B cell (primary cell): ENCODE measurements at regions not wholly inside any gene's neighbourhood (a gene's known extent, or its start where the extent isn't known, plus 50 kb on each side); places are given as distances from the start of the nearest gene placed in this dataset.

Experiments used
- EZH2 ChIP-seq: IDR thresholded peaks from 2 replicates; pipeline ENCODE4 v1.6.1; 2012; ENCODE audit warnings: borderline replicate concordance, low read depth, mild to moderate bottlenecking, moderate library complexity, low read length; ENCODE audit not compliant: insufficient read depth, poor library complexity, severe bottlenecking
- TF ChIP-seq, protein P1 (sequence below): fragments of 200-600 bp; IDR thresholded peaks from one replicate; pipeline ENCODE4 v1.8.0; 2022; ENCODE audit warnings: antibody characterized with exemption, mild to moderate bottlenecking

DNA sequence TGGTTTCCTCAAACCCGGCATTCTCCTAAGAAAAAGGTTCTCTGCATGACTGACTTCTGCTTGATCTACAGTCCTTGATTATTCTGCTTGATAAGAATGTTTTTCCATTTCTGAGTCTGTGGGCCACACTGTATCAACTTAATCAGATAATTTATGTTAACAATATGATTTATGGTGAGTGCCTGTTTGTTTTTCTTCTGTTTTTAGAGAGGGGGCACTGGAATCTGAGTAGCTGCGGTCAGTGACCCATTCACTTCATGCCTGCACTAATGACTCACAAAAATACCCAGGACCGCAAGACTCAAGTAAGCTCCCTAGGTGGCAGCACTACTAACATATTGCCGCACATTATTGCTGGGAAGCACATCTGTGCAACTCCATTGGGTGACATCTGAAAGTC lies 542.3 kb upstream of the ATXN8OS start:
- TF ChIP-seq, protein P1, sequence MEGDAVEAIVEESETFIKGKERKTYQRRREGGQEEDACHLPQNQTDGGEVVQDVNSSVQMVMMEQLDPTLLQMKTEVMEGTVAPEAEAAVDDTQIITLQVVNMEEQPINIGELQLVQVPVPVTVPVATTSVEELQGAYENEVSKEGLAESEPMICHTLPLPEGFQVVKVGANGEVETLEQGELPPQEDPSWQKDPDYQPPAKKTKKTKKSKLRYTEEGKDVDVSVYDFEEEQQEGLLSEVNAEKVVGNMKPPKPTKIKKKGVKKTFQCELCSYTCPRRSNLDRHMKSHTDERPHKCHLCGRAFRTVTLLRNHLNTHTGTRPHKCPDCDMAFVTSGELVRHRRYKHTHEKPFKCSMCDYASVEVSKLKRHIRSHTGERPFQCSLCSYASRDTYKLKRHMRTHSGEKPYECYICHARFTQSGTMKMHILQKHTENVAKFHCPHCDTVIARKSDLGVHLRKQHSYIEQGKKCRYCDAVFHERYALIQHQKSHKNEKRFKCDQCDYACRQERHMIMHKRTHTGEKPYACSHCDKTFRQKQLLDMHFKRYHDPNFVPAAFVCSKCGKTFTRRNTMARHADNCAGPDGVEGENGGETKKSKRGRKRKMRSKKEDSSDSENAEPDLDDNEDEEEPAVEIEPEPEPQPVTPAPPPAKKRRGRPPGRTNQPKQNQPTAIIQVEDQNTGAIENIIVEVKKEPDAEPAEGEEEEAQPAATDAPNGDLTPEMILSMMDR: no peak
- TF ChIP-seq EZH2: no peak
